ENCODE measurements at regions not wholly inside any gene's neighbourhood (a gene's known extent, or its start where the extent isn't known, plus 50 kb on each side); places are given as distances from the start of the nearest gene placed in this dataset.

- DNase-seq (ENCODE audit: low read depth, low spot score), result no peak
- Histone ChIP-seq H3K27me3 (ENCODE audit: control insufficient read depth, insufficient read depth, low read length) (no peaks in the 10 kb centered on the region), H3K4me3 (ENCODE audit: low read length) (no peak overlapping the region), H3K36me3 (ENCODE audit: control insufficient read depth, insufficient read depth, low read length) (no peaks in the 10 kb centered on the region), H3K4me1 (ENCODE audit: control insufficient read depth, insufficient read depth, low read length) (no peaks in the 10 kb centered on the region), H3K9me3 (ENCODE audit: control insufficient read depth, insufficient read depth, low read length) (no peaks in the 10 kb centered on the region), H3K27ac (ENCODE audit: low read length) (no peak overlapping the region)
- WGBS (ENCODE audit: insufficient coverage, insufficient read length), result no CpG with 5 or more reads among the region's 5 CpGs
These were observed 290.5 kb upstream of the KYNU start for GRCh38 chr2:142586693-142587580.

DNA sequence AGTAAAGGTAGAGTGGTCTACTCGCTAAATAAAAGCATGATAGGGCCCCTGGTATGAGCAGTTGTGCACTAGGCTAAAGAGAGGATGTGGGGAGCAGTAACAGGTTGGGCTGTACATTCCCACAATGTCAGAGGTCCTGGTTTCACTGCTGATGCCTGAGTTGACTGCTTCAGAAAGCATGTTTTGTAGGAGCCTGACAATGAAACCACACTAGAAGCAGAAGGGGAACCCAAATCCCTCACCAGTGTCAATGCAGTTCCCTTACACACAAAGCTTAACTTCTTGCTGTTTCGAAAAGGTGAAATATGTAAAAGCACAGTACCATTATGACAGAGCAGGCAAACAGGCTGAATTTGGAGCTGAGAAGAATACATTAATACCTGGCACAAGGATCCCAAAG lies 291.7 kb upstream of the KYNU start:
- no peaks in the 10 kb centered on the region for H3K36me3 ChIP-seq (ENCODE audit: control insufficient read depth, insufficient read depth, low read length)
- no peaks in the 10 kb centered on the region for H3K4me1 ChIP-seq (ENCODE audit: control insufficient read depth, insufficient read depth, low read length)
- no peak overlapping the region for H3K4me3 ChIP-seq (ENCODE audit: low read length)
- DNase-seq (ENCODE audit: low read depth, low spot score), result no peak
- H3K9me3 ChIP-seq (ENCODE audit: control insufficient read depth, insufficient read depth, low read length), result no peaks in the 10 kb centered on the region
- no peaks in the 10 kb centered on the region for H3K27me3 ChIP-seq (ENCODE audit: control insufficient read depth, insufficient read depth, low read length)
- no CpG with 5 or more reads among the region's 2 CpGs for WGBS (ENCODE audit: insufficient coverage, insufficient read length)
- H3K27ac ChIP-seq (ENCODE audit: low read length), result no peak overlapping the region

DNA sequence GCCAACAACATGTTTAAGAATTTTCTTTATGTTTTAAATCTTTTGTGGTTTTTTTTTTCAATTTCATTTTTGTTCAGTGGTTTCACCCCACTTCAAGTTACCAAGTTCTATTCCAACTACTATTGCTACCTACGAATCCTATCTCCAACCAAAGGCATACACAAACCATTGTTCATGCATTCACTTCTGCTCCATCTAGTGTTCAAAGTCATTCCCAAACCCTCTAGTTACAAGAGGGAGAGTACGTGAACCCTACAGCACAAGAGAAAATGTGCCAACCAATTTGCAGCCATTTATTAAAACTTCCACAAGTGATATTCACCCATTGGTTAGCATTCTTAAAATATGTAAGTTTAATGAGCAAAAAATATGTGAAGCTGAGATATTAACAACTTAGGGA lies 295.1 kb upstream of the KYNU start:
- no peak for DNase-seq (ENCODE audit: low read depth, low spot score)
- H3K36me3 ChIP-seq (ENCODE audit: control insufficient read depth, insufficient read depth, low read length), result no peaks in the 10 kb centered on the region
- H3K27ac ChIP-seq (ENCODE audit: low read length), result no peak overlapping the region
- no CpG with 5 or more reads among the region's 2 CpGs for WGBS (ENCODE audit: insufficient coverage, insufficient read length)
- H3K27me3 ChIP-seq (ENCODE audit: control insufficient read depth, insufficient read depth, low read length), result no peaks in the 10 kb centered on the region
- H3K4me1 ChIP-seq (ENCODE audit: control insufficient read depth, insufficient read depth, low read length), result no peaks in the 10 kb centered on the region
- no peaks in the 10 kb centered on the region for H3K9me3 ChIP-seq (ENCODE audit: control insufficient read depth, insufficient read depth, low read length)
- H3K4me3 ChIP-seq (ENCODE audit: low read length), result no peak overlapping the region

DNA sequence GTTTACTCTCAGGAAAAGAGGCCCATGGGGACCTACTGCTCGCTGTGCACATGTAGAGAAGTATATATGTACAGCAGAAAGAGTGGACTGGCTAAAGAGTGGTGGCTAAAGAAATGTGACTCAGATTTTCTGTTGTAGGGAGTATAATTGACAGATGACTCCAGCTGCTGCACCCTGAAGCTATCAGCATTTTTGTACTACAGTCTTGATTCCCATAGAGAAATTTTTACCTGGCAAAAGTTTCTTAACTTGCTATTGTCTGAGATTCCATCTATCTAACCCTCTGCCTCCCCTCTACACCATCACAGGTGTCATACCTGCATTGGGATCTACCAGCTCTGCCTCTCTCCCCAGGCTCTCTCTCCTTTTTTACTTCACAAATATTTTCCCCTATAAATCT lies 296.0 kb upstream of the KYNU start:
- DNase-seq (ENCODE audit: low read depth, low spot score), result no peak
- H3K27me3 ChIP-seq (ENCODE audit: control insufficient read depth, insufficient read depth, low read length), result no peaks in the 10 kb centered on the region
- no CpG with 5 or more reads among the region's 1 CpG for WGBS (ENCODE audit: insufficient coverage, insufficient read length)
- no peak overlapping the region for H3K27ac ChIP-seq (ENCODE audit: low read length)
- H3K36me3 ChIP-seq (ENCODE audit: control insufficient read depth, insufficient read depth, low read length), result no peaks in the 10 kb centered on the region
- no peaks in the 10 kb centered on the region for H3K9me3 ChIP-seq (ENCODE audit: control insufficient read depth, insufficient read depth, low read length)
- H3K4me3 ChIP-seq (ENCODE audit: low read length), result no peak overlapping the region
- no peaks in the 10 kb centered on the region for H3K4me1 ChIP-seq (ENCODE audit: control insufficient read depth, insufficient read depth, low read length)

DNA sequence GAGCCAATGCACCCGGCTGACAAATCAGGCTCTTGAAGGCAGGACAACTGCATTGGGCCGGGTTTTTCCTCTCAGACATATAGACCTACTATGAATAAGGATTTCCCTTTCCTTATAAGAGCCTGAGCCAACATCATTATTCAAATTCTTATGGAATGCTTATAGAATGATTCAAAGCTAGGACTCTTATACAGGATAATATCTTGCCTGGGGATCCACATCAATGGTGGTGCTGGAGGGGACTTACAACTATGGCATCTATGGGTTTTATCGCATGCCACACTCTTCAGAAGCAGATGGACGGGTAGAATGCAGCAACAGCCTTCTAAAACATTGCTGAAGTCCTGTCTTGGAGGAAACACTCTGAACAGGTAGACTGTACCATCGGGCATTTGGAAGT lies 296.8 kb upstream of the KYNU start:
- no CpG with 5 or more reads among the region's 5 CpGs for WGBS (ENCODE audit: insufficient coverage, insufficient read length)

GRCh38 chr2:142575561-142575960 lies 301.9 kb upstream of the KYNU start:
- DNase-seq (ENCODE audit: low read depth, low spot score), result no peak
- WGBS (ENCODE audit: insufficient coverage, insufficient read length), result no CpG with 5 or more reads among the region's 1 CpG
- Histone ChIP-seq H3K4me1 (ENCODE audit: control insufficient read depth, insufficient read depth, low read length) (no peaks in the 10 kb centered on the region), H3K4me3 (ENCODE audit: low read length) (no peak overlapping the region), H3K27me3 (ENCODE audit: control insufficient read depth, insufficient read depth, low read length) (no peaks in the 10 kb centered on the region), H3K9me3 (ENCODE audit: control insufficient read depth, insufficient read depth, low read length) (no peaks in the 10 kb centered on the region), H3K36me3 (ENCODE audit: control insufficient read depth, insufficient read depth, low read length) (no peaks in the 10 kb centered on the region), H3K27ac (ENCODE audit: low read length) (no peak overlapping the region)

More for the DNA sequence above, 296.8 kb upstream of the KYNU start:
- H3K36me3 ChIP-seq (ENCODE audit: control insufficient read depth, insufficient read depth, low read length), result no peaks in the 10 kb centered on the region
- H3K9me3 ChIP-seq (ENCODE audit: control insufficient read depth, insufficient read depth, low read length), result no peaks in the 10 kb centered on the region
- no peak for DNase-seq (ENCODE audit: low read depth, low spot score)
- H3K4me3 ChIP-seq (ENCODE audit: low read length), result no peak overlapping the region
- H3K27me3 ChIP-seq (ENCODE audit: control insufficient read depth, insufficient read depth, low read length), result no peaks in the 10 kb centered on the region
- no peak overlapping the region for H3K27ac ChIP-seq (ENCODE audit: low read length)
- no peaks in the 10 kb centered on the region for H3K4me1 ChIP-seq (ENCODE audit: control insufficient read depth, insufficient read depth, low read length)

DNA sequence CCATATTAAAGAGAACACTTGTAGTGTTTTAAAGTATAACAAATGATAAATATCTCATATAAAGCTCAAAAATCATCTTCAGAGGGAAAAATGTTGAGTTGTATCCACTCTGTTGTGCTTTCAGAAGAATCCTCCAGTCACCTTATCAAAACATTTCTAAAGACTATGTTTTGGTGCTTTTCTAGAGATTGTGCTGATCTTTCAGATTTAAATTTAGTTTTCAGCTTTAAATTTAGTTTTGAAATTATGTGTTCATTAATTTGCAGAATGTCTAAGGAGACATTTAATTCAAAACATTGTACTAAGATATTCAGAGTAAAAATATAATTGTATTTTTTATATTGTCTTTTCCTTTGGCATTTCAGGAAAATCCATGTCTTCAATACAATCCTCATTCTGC lies 303.1 kb upstream of the KYNU start:
- no peak overlapping the region for H3K27ac ChIP-seq (ENCODE audit: low read length)
- no peaks in the 10 kb centered on the region for H3K27me3 ChIP-seq (ENCODE audit: control insufficient read depth, insufficient read depth, low read length)
- no peaks in the 10 kb centered on the region for H3K36me3 ChIP-seq (ENCODE audit: control insufficient read depth, insufficient read depth, low read length)
- no peak overlapping the region for H3K4me3 ChIP-seq (ENCODE audit: low read length)
- H3K4me1 ChIP-seq (ENCODE audit: control insufficient read depth, insufficient read depth, low read length), result no peaks in the 10 kb centered on the region
- no peak for DNase-seq (ENCODE audit: low read depth, low spot score)
- H3K9me3 ChIP-seq (ENCODE audit: control insufficient read depth, insufficient read depth, low read length), result no peaks in the 10 kb centered on the region

DNA sequence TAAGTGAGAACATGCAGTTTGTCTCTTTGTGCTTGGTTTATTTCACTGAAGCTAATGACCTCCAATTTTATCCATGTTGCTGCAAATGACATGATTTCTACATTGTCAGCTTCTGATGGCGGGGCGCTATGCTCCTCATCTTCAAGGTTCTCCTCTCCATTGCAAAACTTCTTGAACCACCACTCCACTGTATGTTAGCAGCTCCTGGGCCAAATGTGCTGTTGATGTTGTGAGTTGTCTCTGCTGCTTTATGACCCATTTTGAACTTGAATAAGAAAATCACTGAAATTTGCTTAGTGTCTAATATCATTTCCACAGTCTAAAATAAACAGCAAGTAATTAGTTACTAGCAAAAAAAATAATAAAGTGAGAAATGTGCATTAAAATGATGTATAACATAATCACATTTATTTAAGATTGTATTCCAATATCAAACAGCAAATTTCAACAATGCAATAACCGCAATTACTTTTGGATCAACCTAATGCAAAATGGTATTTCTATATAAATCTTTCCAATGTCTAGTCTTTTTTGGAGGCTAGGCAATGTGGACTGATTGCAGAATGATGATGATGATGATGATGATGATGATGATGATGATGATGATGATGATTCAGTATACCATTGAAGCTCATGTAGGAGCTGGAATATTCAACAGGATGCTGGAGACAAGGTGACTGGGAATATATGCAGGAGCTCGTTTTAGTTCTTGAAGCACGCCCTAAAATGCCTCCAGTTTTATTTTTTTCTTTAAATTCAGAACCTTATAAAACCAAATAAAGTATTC lies 304.9 kb upstream of the KYNU start:
- Histone ChIP-seq H3K9me3 (ENCODE audit: control insufficient read depth, insufficient read depth, low read length) (no peaks in the 10 kb centered on the region), H3K27ac (ENCODE audit: low read length) (no peak overlapping the region), H3K4me1 (ENCODE audit: control insufficient read depth, insufficient read depth, low read length) (no peaks in the 10 kb centered on the region), H3K27me3 (ENCODE audit: control insufficient read depth, insufficient read depth, low read length) (no peaks in the 10 kb centered on the region), H3K4me3 (ENCODE audit: low read length) (no peak overlapping the region), H3K36me3 (ENCODE audit: control insufficient read depth, insufficient read depth, low read length) (no peaks in the 10 kb centered on the region)
- WGBS (ENCODE audit: insufficient coverage, insufficient read length), result no CpG with 5 or more reads among the region's 5 CpGs
- no peak for DNase-seq (ENCODE audit: low read depth, low spot score)

GRCh38 chr2:142571934-142572333 lies 305.5 kb upstream of the KYNU start:
- H3K4me3 ChIP-seq (ENCODE audit: low read length), result no peak overlapping the region
- no peaks in the 10 kb centered on the region for H3K4me1 ChIP-seq (ENCODE audit: control insufficient read depth, insufficient read depth, low read length)
- H3K36me3 ChIP-seq (ENCODE audit: control insufficient read depth, insufficient read depth, low read length), result no peaks in the 10 kb centered on the region
- H3K27ac ChIP-seq (ENCODE audit: low read length), result no peak overlapping the region
- H3K9me3 ChIP-seq (ENCODE audit: control insufficient read depth, insufficient read depth, low read length), result no peaks in the 10 kb centered on the region
- H3K27me3 ChIP-seq (ENCODE audit: control insufficient read depth, insufficient read depth, low read length), result no peaks in the 10 kb centered on the region
- WGBS (ENCODE audit: insufficient coverage, insufficient read length), result 100% methylated on average over 3 of the region's 4 CpGs
- no peak for DNase-seq (ENCODE audit: low read depth, low spot score)

- no CpG with 5 or more reads among the region's 8 CpGs for WGBS (ENCODE audit: insufficient coverage, insufficient read length)
- no peaks in the 10 kb centered on the region for H3K36me3 ChIP-seq (ENCODE audit: control insufficient read depth, insufficient read depth, low read length)
- DNase-seq (ENCODE audit: low read depth, low spot score), result no peak
- H3K4me1 ChIP-seq (ENCODE audit: control insufficient read depth, insufficient read depth, low read length), result no peaks in the 10 kb centered on the region
- no peaks in the 10 kb centered on the region for H3K27me3 ChIP-seq (ENCODE audit: control insufficient read depth, insufficient read depth, low read length)
- no peak overlapping the region for H3K4me3 ChIP-seq (ENCODE audit: low read length)
- no peak overlapping the region for H3K27ac ChIP-seq (ENCODE audit: low read length)
- no peaks in the 10 kb centered on the region for H3K9me3 ChIP-seq (ENCODE audit: control insufficient read depth, insufficient read depth, low read length)
These were observed 314.6 kb upstream of the KYNU start for GRCh38 chr2:142562900-142563299.
